SH-SY5Y (cell line): ENCODE measurements at regions not wholly inside any gene's neighbourhood (a gene's known extent, or its start where the extent isn't known, plus 50 kb on each side); places are given as distances from the start of the nearest gene placed in this dataset.

Experiments
- GATA2 ChIP-seq: IDR thresholded peaks from 2 replicates; pipeline ENCODE4 v1.6.1; 2011; ENCODE audit warnings: mild to moderate bottlenecking, low read depth, low read length
- GATA3 ChIP-seq: IDR thresholded peaks from 2 replicates; pipeline ENCODE4 v1.6.1; 2011; ENCODE audit warnings: low read depth, mild to moderate bottlenecking, low read length, moderate library complexity

GRCh38 chr2:153546358-153546757 lies 67.8 kb upstream of the RPRM start:
- TF ChIP-seq GATA2 (no peak), GATA3 (no peak)
